ENCODE measurements at regions not wholly inside any gene's neighbourhood (a gene's known extent, or its start where the extent isn't known, plus 50 kb on each side); places are given as distances from the start of the nearest gene placed in this dataset.

DNA sequence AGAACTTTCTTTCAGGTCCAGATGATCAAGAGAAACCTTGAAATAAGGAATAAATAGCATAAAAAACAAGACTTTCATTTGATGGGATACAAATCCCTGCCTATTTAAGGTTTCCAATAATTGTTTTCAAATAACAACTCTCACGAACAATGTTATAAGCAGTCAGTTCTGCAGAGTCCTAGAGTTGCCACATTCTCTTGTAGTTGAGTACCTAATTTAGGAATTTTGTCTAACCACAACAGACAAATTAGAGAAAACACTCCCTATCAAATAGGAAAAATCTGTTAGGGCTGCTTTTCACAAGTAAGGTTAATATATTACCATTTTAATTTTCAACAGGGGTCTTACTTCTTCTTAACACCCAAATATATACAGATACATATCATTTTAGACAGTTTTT, 130.1 kb upstream of the CDH20 start:
- DNase-seq (ENCODE audit: low read depth) = no peak
- TF ChIP-seq, protein P1, sequence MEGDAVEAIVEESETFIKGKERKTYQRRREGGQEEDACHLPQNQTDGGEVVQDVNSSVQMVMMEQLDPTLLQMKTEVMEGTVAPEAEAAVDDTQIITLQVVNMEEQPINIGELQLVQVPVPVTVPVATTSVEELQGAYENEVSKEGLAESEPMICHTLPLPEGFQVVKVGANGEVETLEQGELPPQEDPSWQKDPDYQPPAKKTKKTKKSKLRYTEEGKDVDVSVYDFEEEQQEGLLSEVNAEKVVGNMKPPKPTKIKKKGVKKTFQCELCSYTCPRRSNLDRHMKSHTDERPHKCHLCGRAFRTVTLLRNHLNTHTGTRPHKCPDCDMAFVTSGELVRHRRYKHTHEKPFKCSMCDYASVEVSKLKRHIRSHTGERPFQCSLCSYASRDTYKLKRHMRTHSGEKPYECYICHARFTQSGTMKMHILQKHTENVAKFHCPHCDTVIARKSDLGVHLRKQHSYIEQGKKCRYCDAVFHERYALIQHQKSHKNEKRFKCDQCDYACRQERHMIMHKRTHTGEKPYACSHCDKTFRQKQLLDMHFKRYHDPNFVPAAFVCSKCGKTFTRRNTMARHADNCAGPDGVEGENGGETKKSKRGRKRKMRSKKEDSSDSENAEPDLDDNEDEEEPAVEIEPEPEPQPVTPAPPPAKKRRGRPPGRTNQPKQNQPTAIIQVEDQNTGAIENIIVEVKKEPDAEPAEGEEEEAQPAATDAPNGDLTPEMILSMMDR (IDR thresholded peaks at IDR 0.05; ENCODE audit: control insufficient read depth, insufficient read depth, low read depth, low read length, missing control alignments) = no peak
- no peak overlapping the region for H3K4me3 ChIP-seq (ENCODE audit: control insufficient read depth, low read depth, low read length)

- H3K4me3 ChIP-seq (ENCODE audit: control insufficient read depth, low read depth, low read length) = no peak overlapping the region
- TF ChIP-seq, protein P1 (IDR thresholded peaks at IDR 0.05; ENCODE audit: control insufficient read depth, insufficient read depth, low read depth, low read length, missing control alignments) = no peak
- no peak for DNase-seq (ENCODE audit: low read depth)
Observed at GRCh38 chr18:61209801-61210200, 123.4 kb upstream of the CDH20 start.

DNA sequence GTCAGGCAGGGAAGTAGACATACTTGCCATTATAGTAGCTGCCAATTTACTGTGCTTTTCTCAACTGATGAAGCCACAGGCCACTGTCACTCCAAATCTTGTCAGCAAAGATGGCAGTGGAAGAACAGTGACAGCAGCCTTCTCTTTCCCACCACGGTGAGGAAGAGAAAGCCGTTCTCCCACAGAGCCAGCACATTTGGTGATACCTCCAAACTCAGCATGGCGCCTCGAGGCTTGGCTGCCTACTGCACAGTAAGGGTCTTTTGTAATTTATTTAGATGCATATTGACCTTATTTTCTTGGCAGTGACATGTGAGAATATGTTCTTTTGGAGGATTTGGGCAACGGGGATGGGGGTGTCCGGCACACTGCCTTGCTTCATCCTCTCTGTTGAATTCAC, 117.2 kb upstream of the CDH20 start:
- TF ChIP-seq, protein P1 (IDR thresholded peaks at IDR 0.05; ENCODE audit: control insufficient read depth, insufficient read depth, low read depth, low read length, missing control alignments) = no peak
- DNase-seq (ENCODE audit: low read depth) = no peak

GRCh38 chr18:61222206-61222605, 111.0 kb upstream of the CDH20 start:
- TF ChIP-seq, protein P1 (IDR thresholded peaks at IDR 0.05; ENCODE audit: control insufficient read depth, insufficient read depth, low read depth, low read length, missing control alignments) = no peak
- no peak for DNase-seq (ENCODE audit: low read depth)
- H3K4me3 ChIP-seq (ENCODE audit: control insufficient read depth, low read depth, low read length) = no peak overlapping the region

More for the DNA sequence above, 117.2 kb upstream of the CDH20 start:
- no peak overlapping the region for H3K4me3 ChIP-seq (ENCODE audit: control insufficient read depth, low read depth, low read length)

GRCh38 chr18:61225336-61225735, 107.9 kb upstream of the CDH20 start:
- H3K4me3 ChIP-seq (ENCODE audit: control insufficient read depth, low read depth, low read length) = no peak overlapping the region
- TF ChIP-seq, protein P1 (IDR thresholded peaks at IDR 0.05; ENCODE audit: control insufficient read depth, insufficient read depth, low read depth, low read length, missing control alignments) = no peak
- no peak for DNase-seq (ENCODE audit: low read depth)

- DNase-seq (ENCODE audit: low read depth) = no peak
- H3K4me3 ChIP-seq (ENCODE audit: control insufficient read depth, low read depth, low read length) = no peak overlapping the region
- TF ChIP-seq, protein P1 (IDR thresholded peaks at IDR 0.05; ENCODE audit: control insufficient read depth, insufficient read depth, low read depth, low read length, missing control alignments) = no peak
Observed at GRCh38 chr18:61236356-61237057, 96.7 kb upstream of the CDH20 start.

All from AG09309 (cell line).